ENCODE measurements at regions not wholly inside any gene's neighbourhood (a gene's known extent, or its start where the extent isn't known, plus 50 kb on each side); places are given as distances from the start of the nearest gene placed in this dataset.

GRCh38 chr12:130044991-130045621 is 117.2 kb upstream of the FZD10 start:
- H3K27ac Mint-ChIP-seq: no peak overlapping the region
- no peak for ATAC-seq
- no peaks in the 10 kb centered on the region for H3K4me1 Mint-ChIP-seq
- H3K27me3 Mint-ChIP-seq: peaks cover 57% of the 10 kb centered on the region
- peaks cover 5 to 9% of the 10 kb centered on the region in 2 donors for H3K9me3 Mint-ChIP-seq
- no peak for DNase-seq
- no peak overlapping the region for H3K4me3 Mint-ChIP-seq

GRCh38 chr12:130049666-130050065 is 112.6 kb upstream of the FZD10 start:
- no peak for ATAC-seq
- no peaks in the 10 kb centered on the region for H3K4me1 Mint-ChIP-seq
- no peak overlapping the region for H3K4me3 Mint-ChIP-seq
- H3K27ac Mint-ChIP-seq: no peak overlapping the region
- peaks cover 2 to 4% of the 10 kb centered on the region in 2 donors for H3K9me3 Mint-ChIP-seq
- no peak for DNase-seq
- peaks cover 51% of the 10 kb centered on the region for H3K27me3 Mint-ChIP-seq

GRCh38 chr12:130051900-130052299 is 110.4 kb upstream of the FZD10 start:
- Mint-ChIP-seq H3K4me3 (no peak overlapping the region), H3K4me1 (peaks cover 5% of the 10 kb centered on the region), H3K9me3 (peaks cover 11 to 15% of the 10 kb centered on the region in 2 donors), H3K27ac (peak overlapping the region in 1 of 2 donors; percentile 63), H3K27me3 (peaks cover 32% of the 10 kb centered on the region)
- ATAC-seq (no peak), DNase-seq (no peak)

- peaks cover 25% of the 10 kb centered on the region for H3K27me3 Mint-ChIP-seq
- ATAC-seq (peak; percentile 23), DNase-seq (no peak)
- H3K9me3 Mint-ChIP-seq: peaks cover 11 to 15% of the 10 kb centered on the region in 2 donors
- H3K4me1 Mint-ChIP-seq: peaks cover 5% of the 10 kb centered on the region
- no peak overlapping the region for H3K27ac Mint-ChIP-seq
- H3K4me3 Mint-ChIP-seq: no peak overlapping the region
Observed at GRCh38 chr12:130053651-130054069, 108.6 kb upstream of the FZD10 start.

GRCh38 chr12:130054803-130055202 is 107.5 kb upstream of the FZD10 start:
- ATAC-seq: no peak
- H3K27me3 Mint-ChIP-seq: peaks cover 14% of the 10 kb centered on the region
- H3K9me3 Mint-ChIP-seq: peaks cover 11 to 15% of the 10 kb centered on the region in 2 donors
- H3K4me3 Mint-ChIP-seq: peak overlapping the region in 1 of 2 donors; percentile 2
- DNase-seq: no peak
- H3K4me1 Mint-ChIP-seq: peaks cover 5% of the 10 kb centered on the region
- peak overlapping the region; percentile 8 to 71 for H3K27ac Mint-ChIP-seq

- peaks cover 5% of the 10 kb centered on the region for H3K4me1 Mint-ChIP-seq
- no peak overlapping the region for H3K27ac Mint-ChIP-seq
- peaks cover 21 to 46% of the 10 kb centered on the region in 2 donors for H3K9me3 Mint-ChIP-seq
- no peak for ATAC-seq
- H3K4me3 Mint-ChIP-seq: no peak overlapping the region
- DNase-seq: no peak
- no peaks in the 10 kb centered on the region for H3K27me3 Mint-ChIP-seq
Observed at GRCh38 chr12:130058926-130059472, 103.3 kb upstream of the FZD10 start.

- H3K27me3 Mint-ChIP-seq: peaks cover 7% of the 10 kb centered on the region
- DNase-seq (no peak), ATAC-seq (no peak)
- H3K4me1 Mint-ChIP-seq: no peaks in the 10 kb centered on the region
- H3K9me3 Mint-ChIP-seq: peaks cover 10 to 31% of the 10 kb centered on the region in 2 donors
- no peak overlapping the region for H3K27ac Mint-ChIP-seq
- no peak overlapping the region for H3K4me3 Mint-ChIP-seq
Observed at GRCh38 chr12:130063866-130064265, 98.4 kb upstream of the FZD10 start.

- no peak for ATAC-seq
- H3K4me3 Mint-ChIP-seq: no peak overlapping the region
- no peaks in the 10 kb centered on the region for H3K4me1 Mint-ChIP-seq
- peaks cover 7% of the 10 kb centered on the region for H3K27me3 Mint-ChIP-seq
- no peak overlapping the region for H3K27ac Mint-ChIP-seq
- DNase-seq: no peak
- peaks cover 10 to 31% of the 10 kb centered on the region in 2 donors for H3K9me3 Mint-ChIP-seq
Observed at GRCh38 chr12:130064999-130065398, 97.3 kb upstream of the FZD10 start.

- H3K9me3 Mint-ChIP-seq: peaks cover 6 to 17% of the 10 kb centered on the region in 2 donors
- ATAC-seq (no peak), DNase-seq (no peak)
- peaks cover 7% of the 10 kb centered on the region for H3K27me3 Mint-ChIP-seq
- no peak overlapping the region for H3K4me3 Mint-ChIP-seq
- no peaks in the 10 kb centered on the region for H3K4me1 Mint-ChIP-seq
- H3K27ac Mint-ChIP-seq: no peak overlapping the region
Observed at GRCh38 chr12:130066742-130067141, 95.5 kb upstream of the FZD10 start.

- Mint-ChIP-seq H3K4me3 (no peak overlapping the region), H3K27ac (no peak overlapping the region), H3K27me3 (peaks cover 7% of the 10 kb centered on the region), H3K4me1 (no peaks in the 10 kb centered on the region), H3K9me3 (no peaks in the 10 kb centered on the region)
- ATAC-seq: no peak
- no peak for DNase-seq
Observed at GRCh38 chr12:130068741-130069140, 93.5 kb upstream of the FZD10 start.

GRCh38 chr12:130070126-130070611 is 92.1 kb upstream of the FZD10 start:
- Mint-ChIP-seq H3K27me3 (peaks cover 7% of the 10 kb centered on the region), H3K4me3 (no peak overlapping the region), H3K9me3 (no peaks in the 10 kb centered on the region), H3K4me1 (no peaks in the 10 kb centered on the region), H3K27ac (no peak overlapping the region)
- DNase-seq: no peak
- no peak for ATAC-seq

- peaks cover 16% of the 10 kb centered on the region for H3K27me3 Mint-ChIP-seq
- peaks cover 10% of the 10 kb centered on the region for H3K4me1 Mint-ChIP-seq
- ATAC-seq (no peak), DNase-seq (no peak)
- H3K4me3 Mint-ChIP-seq: no peak overlapping the region
- no peak overlapping the region for H3K27ac Mint-ChIP-seq
- H3K9me3 Mint-ChIP-seq: peaks cover 10 to 22% of the 10 kb centered on the region in 2 donors
Observed at GRCh38 chr12:130073721-130074120, 88.5 kb upstream of the FZD10 start.

- H3K4me1 Mint-ChIP-seq: peaks cover 10% of the 10 kb centered on the region
- no peak overlapping the region for H3K4me3 Mint-ChIP-seq
- peaks cover 16% of the 10 kb centered on the region for H3K27me3 Mint-ChIP-seq
- peaks cover 10 to 27% of the 10 kb centered on the region in 2 donors for H3K9me3 Mint-ChIP-seq
- DNase-seq (no peak), ATAC-seq (no peak)
- H3K27ac Mint-ChIP-seq: no peak overlapping the region
Observed at GRCh38 chr12:130074661-130075406, 87.4 kb upstream of the FZD10 start.

- Mint-ChIP-seq H3K27ac (no peak overlapping the region), H3K4me1 (peaks cover 10% of the 10 kb centered on the region), H3K9me3 (peaks cover 10 to 27% of the 10 kb centered on the region in 2 donors), H3K27me3 (peaks cover 16% of the 10 kb centered on the region), H3K4me3 (no peak overlapping the region)
- DNase-seq (no peak), ATAC-seq (no peak)
Observed at GRCh38 chr12:130075497-130076076, 86.7 kb upstream of the FZD10 start.

- peaks cover 16% of the 10 kb centered on the region for H3K27me3 Mint-ChIP-seq
- peaks cover 10 to 27% of the 10 kb centered on the region in 2 donors for H3K9me3 Mint-ChIP-seq
- H3K4me1 Mint-ChIP-seq: peaks cover 10% of the 10 kb centered on the region
- H3K27ac Mint-ChIP-seq: no peak overlapping the region
- no peak overlapping the region for H3K4me3 Mint-ChIP-seq
- DNase-seq: no peak
- no peak for ATAC-seq
Observed at GRCh38 chr12:130076126-130076525, 86.1 kb upstream of the FZD10 start.

GRCh38 chr12:130076752-130077151 is 85.5 kb upstream of the FZD10 start:
- Mint-ChIP-seq H3K27me3 (peaks cover 16% of the 10 kb centered on the region), H3K27ac (peak overlapping the region; percentile 22 to 49), H3K4me1 (peaks cover 10% of the 10 kb centered on the region), H3K4me3 (no peak overlapping the region), H3K9me3 (peaks cover 10 to 27% of the 10 kb centered on the region in 2 donors)
- ATAC-seq (no peak), DNase-seq (no peak)

Measured in stimulated activated naive CD8-positive, alpha-beta T cell treated with anti-CD3 and anti-CD28 coated beads, Interleukin-15, amount 100 ng/mL, for 72 hours (primary cell).